WTC11 (cell line): ENCODE measurements at regions not wholly inside any gene's neighbourhood (a gene's known extent, or its start where the extent isn't known, plus 50 kb on each side); places are given as distances from the start of the nearest gene placed in this dataset.
"Not testable (repeated sequence)": the region's sequence is repeated elsewhere in the genome, so short reads cannot be mapped to it uniquely, and the experiment has no call there.

Experiments
- ATAC-seq: fragments of 200-7000 bp; cut with Tn5 transposase; 2 replicates; pipeline ENCODE4 v1.10.0; 2021; ENCODE audit warnings: mild to moderate bottlenecking, moderate library complexity
- CTCF ChIA-PET: fragments of 300-600 bp; sonication (Branson Sonifier 250); formaldehyde crosslinking; loops from one replicate; lab custom pipeline; 2021; ENCODE audit warnings: antibody characterized with exemption; lab: Charles Lee
- POLR2A ChIA-PET: fragments of 350-600 bp; sonication (Branson Sonifier 250); formaldehyde crosslinking; loops from one replicate; lab custom pipeline; 2021; ENCODE audit warnings: antibody characterized with exemption; lab: Charles Lee
- DNase-seq: peaks from one replicate; pipeline ENCODE4 v3.0.0; 2021; ENCODE audit warnings: low spot score
- H3K27ac Mint-ChIP-seq: 2 replicates; pipeline ENCODE4 v1.8.0; 2021; ENCODE audit warnings: mixed read lengths
- H3K27me3 Mint-ChIP-seq: 2 replicates; pipeline ENCODE4 v1.8.0; 2021; ENCODE audit warnings: low read depth, mild to moderate bottlenecking, moderate library complexity, mixed read lengths
- H3K36me3 Mint-ChIP-seq: 2 replicates; pipeline ENCODE4 v1.8.0; 2021; ENCODE audit warnings: mixed read lengths
- H3K4me1 Mint-ChIP-seq: 2 replicates; pipeline ENCODE4 v1.8.0; 2022; ENCODE audit warnings: mixed read lengths
- H3K4me3 Mint-ChIP-seq: 2 replicates; pipeline ENCODE4 v1.8.0; 2021; ENCODE audit warnings: mild to moderate bottlenecking, moderate library complexity, mixed read lengths
- H3K9me3 Mint-ChIP-seq: 2 replicates; pipeline ENCODE4 v1.8.0; 2021; ENCODE audit warnings: mixed read lengths
- CBFB ChIP-seq: sonication (generic); formaldehyde crosslinking; IDR thresholded peaks from 2 replicates; pipeline ENCODE4 v1.8.1; 2022; ENCODE audit warnings: mild to moderate bottlenecking, low read depth, missing genetic modification reagents
- CREM ChIP-seq: sonication (generic); formaldehyde crosslinking; IDR thresholded peaks from 2 replicates; pipeline ENCODE4 v1.8.1; 2022; ENCODE audit warnings: mild to moderate bottlenecking, missing genetic modification reagents, moderate library complexity
- EMX1 ChIP-seq: fragments of 250-450 bp; sonication (Bioruptor Pico); IDR thresholded peaks from 2 replicates; pipeline ENCODE4 v1.8.0; 2021; ENCODE audit warnings: mild to moderate bottlenecking
- ETV6 ChIP-seq: sonication (generic); formaldehyde crosslinking; IDR thresholded peaks from 2 replicates; pipeline ENCODE4 v1.8.1; 2022; ENCODE audit warnings: mild to moderate bottlenecking, missing genetic modification reagents
- FOXP1 ChIP-seq: sonication (generic); formaldehyde crosslinking; IDR thresholded peaks from 2 replicates; pipeline ENCODE4 v1.8.0; 2022; ENCODE audit warnings: missing genetic modification reagents, mild to moderate bottlenecking, moderate library complexity, borderline replicate concordance
- FOXP4 ChIP-seq: sonication (generic); formaldehyde crosslinking; IDR thresholded peaks from 2 replicates; pipeline ENCODE4 v1.8.0; 2022; ENCODE audit warnings: mild to moderate bottlenecking, missing genetic modification reagents
- MLX ChIP-seq: sonication (generic); formaldehyde crosslinking; IDR thresholded peaks from 2 replicates; pipeline ENCODE4 v1.8.1; 2023; ENCODE audit warnings: mild to moderate bottlenecking, missing genetic modification reagents, moderate library complexity
- NFATC4 ChIP-seq: fragments of 250-450 bp; sonication (Bioruptor Pico); IDR thresholded peaks from 2 replicates; pipeline ENCODE4 v1.9.0; 2021; ENCODE audit warnings: mild to moderate bottlenecking
- NFE2L1 ChIP-seq: sonication (generic); formaldehyde crosslinking; IDR thresholded peaks from 2 replicates; pipeline ENCODE4 v1.8.1; 2023; ENCODE audit warnings: missing genetic modification reagents
- ZNF219 ChIP-seq: sonication (generic); formaldehyde crosslinking; IDR thresholded peaks from 2 replicates; pipeline ENCODE4 v1.8.0; 2023; ENCODE audit warnings: missing genetic modification reagents, mild to moderate bottlenecking, borderline replicate concordance
- ZNF671 ChIP-seq: fragments of 250-450 bp; sonication (Bioruptor Pico); IDR thresholded peaks from 2 replicates; pipeline ENCODE4 v1.8.0; 2021; ENCODE audit warnings: mild to moderate bottlenecking
- TF ChIP-seq, protein P1 (sequence below): sonication (generic); formaldehyde crosslinking; IDR thresholded peaks from 2 replicates; pipeline ENCODE4 v1.8.0; 2022; ENCODE audit warnings: missing genetic modification reagents
- TF ChIP-seq, protein P2 (sequence below): sonication (generic); formaldehyde crosslinking; IDR thresholded peaks from 2 replicates; pipeline ENCODE4 v1.8.1; 2023; ENCODE audit warnings: mild to moderate bottlenecking, missing genetic modification reagents, borderline replicate concordance
- TF ChIP-seq, protein P3 (sequence below): sonication (generic); formaldehyde crosslinking; IDR thresholded peaks from 2 replicates; pipeline ENCODE4 v1.8.1; 2022; ENCODE audit warnings: low read depth, missing genetic modification reagents, borderline replicate concordance
- TF ChIP-seq, protein P4 (sequence below): sonication (generic); formaldehyde crosslinking; IDR thresholded peaks from 2 replicates; pipeline ENCODE4 v1.8.1; 2022; ENCODE audit warnings: mild to moderate bottlenecking, moderate library complexity, missing genetic modification reagents

DNA sequence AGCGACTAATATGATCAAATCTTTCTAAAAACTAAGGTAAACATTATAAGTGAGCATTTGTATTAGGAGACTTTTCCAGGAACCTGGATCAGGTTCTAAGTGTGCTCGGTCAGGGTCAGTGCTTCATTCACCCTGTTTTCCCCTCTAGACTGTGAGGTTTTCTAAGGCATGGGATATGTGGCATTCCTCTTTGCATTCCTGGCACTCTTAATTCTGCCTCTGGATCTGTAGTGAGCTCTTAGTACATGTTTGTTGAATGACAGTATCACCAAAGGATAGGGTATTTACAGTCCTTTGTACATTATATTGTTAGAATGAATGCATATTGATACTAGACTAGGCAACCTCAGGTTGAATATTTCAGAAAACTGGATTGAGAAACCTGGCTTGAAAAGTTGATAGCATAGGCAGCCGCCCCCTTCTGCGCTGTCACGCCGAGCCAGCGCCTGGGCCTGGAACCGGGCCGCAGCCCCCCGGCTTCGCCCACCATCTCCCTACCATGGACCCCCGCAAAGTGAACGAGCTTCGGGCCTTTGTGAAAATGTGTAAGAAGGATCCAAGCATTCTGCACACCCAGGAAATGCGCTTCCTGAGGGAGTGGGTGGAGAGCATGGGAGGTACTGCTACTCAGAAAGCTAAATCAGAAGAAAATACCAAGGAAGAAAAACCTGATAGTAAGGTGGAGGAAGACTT is 156.5 kb downstream of the KCNRG start:
- no peaks in the 10 kb centered on the region for H3K9me3 Mint-ChIP-seq
- ChIA-PET POLR2A (no interaction called here), CTCF (no interaction called here)
- no peaks in the 10 kb centered on the region for H3K36me3 Mint-ChIP-seq
- TF ChIP-seq, protein P1, sequence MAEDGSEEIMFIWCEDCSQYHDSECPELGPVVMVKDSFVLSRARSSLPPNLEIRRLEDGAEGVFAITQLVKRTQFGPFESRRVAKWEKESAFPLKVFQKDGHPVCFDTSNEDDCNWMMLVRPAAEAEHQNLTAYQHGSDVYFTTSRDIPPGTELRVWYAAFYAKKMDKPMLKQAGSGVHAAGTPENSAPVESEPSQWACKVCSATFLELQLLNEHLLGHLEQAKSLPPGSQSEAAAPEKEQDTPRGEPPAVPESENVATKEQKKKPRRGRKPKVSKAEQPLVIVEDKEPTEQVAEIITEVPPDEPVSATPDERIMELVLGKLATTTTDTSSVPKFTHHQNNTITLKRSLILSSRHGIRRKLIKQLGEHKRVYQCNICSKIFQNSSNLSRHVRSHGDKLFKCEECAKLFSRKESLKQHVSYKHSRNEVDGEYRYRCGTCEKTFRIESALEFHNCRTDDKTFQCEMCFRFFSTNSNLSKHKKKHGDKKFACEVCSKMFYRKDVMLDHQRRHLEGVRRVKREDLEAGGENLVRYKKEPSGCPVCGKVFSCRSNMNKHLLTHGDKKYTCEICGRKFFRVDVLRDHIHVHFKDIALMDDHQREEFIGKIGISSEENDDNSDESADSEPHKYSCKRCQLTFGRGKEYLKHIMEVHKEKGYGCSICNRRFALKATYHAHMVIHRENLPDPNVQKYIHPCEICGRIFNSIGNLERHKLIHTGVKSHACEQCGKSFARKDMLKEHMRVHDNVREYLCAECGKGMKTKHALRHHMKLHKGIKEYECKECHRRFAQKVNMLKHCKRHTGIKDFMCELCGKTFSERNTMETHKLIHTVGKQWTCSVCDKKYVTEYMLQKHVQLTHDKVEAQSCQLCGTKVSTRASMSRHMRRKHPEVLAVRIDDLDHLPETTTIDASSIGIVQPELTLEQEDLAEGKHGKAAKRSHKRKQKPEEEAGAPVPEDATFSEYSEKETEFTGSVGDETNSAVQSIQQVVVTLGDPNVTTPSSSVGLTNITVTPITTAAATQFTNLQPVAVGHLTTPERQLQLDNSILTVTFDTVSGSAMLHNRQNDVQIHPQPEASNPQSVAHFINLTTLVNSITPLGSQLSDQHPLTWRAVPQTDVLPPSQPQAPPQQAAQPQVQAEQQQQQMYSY (CRISPR knock-in tag) = no peak
- TF ChIP-seq CREM (CRISPR knock-in tag) (no peak), ZNF219 (CRISPR knock-in tag) (no peak), ZNF671 (no peak), FOXP1 (CRISPR knock-in tag) (no peak), CBFB (CRISPR knock-in tag) (no peak), MLX (CRISPR knock-in tag) (no peak), NFE2L1 (CRISPR knock-in tag) (no peak), EMX1 (CRISPR knock-in tag) (no peak), ETV6 (CRISPR knock-in tag) (no peak), NFATC4 (no peak), FOXP4 (CRISPR knock-in tag) (no peak)
- TF ChIP-seq, protein P2, sequence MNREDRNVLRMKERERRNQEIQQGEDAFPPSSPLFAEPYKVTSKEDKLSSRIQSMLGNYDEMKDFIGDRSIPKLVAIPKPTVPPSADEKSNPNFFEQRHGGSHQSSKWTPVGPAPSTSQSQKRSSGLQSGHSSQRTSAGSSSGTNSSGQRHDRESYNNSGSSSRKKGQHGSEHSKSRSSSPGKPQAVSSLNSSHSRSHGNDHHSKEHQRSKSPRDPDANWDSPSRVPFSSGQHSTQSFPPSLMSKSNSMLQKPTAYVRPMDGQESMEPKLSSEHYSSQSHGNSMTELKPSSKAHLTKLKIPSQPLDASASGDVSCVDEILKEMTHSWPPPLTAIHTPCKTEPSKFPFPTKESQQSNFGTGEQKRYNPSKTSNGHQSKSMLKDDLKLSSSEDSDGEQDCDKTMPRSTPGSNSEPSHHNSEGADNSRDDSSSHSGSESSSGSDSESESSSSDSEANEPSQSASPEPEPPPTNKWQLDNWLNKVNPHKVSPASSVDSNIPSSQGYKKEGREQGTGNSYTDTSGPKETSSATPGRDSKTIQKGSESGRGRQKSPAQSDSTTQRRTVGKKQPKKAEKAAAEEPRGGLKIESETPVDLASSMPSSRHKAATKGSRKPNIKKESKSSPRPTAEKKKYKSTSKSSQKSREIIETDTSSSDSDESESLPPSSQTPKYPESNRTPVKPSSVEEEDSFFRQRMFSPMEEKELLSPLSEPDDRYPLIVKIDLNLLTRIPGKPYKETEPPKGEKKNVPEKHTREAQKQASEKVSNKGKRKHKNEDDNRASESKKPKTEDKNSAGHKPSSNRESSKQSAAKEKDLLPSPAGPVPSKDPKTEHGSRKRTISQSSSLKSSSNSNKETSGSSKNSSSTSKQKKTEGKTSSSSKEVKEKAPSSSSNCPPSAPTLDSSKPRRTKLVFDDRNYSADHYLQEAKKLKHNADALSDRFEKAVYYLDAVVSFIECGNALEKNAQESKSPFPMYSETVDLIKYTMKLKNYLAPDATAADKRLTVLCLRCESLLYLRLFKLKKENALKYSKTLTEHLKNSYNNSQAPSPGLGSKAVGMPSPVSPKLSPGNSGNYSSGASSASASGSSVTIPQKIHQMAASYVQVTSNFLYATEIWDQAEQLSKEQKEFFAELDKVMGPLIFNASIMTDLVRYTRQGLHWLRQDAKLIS (CRISPR knock-in tag) = no peak
- TF ChIP-seq, protein P3, sequence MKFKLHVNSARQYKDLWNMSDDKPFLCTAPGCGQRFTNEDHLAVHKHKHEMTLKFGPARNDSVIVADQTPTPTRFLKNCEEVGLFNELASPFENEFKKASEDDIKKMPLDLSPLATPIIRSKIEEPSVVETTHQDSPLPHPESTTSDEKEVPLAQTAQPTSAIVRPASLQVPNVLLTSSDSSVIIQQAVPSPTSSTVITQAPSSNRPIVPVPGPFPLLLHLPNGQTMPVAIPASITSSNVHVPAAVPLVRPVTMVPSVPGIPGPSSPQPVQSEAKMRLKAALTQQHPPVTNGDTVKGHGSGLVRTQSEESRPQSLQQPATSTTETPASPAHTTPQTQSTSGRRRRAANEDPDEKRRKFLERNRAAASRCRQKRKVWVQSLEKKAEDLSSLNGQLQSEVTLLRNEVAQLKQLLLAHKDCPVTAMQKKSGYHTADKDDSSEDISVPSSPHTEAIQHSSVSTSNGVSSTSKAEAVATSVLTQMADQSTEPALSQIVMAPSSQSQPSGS (CRISPR knock-in tag) = no peak
- TF ChIP-seq, protein P4, sequence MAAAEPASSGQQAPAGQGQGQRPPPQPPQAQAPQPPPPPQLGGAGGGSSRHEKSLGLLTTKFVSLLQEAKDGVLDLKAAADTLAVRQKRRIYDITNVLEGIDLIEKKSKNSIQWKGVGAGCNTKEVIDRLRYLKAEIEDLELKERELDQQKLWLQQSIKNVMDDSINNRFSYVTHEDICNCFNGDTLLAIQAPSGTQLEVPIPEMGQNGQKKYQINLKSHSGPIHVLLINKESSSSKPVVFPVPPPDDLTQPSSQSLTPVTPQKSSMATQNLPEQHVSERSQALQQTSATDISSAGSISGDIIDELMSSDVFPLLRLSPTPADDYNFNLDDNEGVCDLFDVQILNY (CRISPR knock-in tag) = no peak
- no peaks in the 10 kb centered on the region; the same call in 1 of the 2 replicates for H3K27me3 Mint-ChIP-seq
- no peak for DNase-seq
- no peak overlapping the region for H3K27ac Mint-ChIP-seq
- peak; percentile 43; the same call in 1 of the 2 replicates for ATAC-seq
- H3K4me3 Mint-ChIP-seq = no peak overlapping the region
- H3K4me1 Mint-ChIP-seq = peaks cover 5% of the 10 kb centered on the region

GRCh38 chr13:50173045-50173444 is 157.8 kb downstream of the KCNRG start:
- H3K27ac Mint-ChIP-seq, DNase-seq, H3K36me3 Mint-ChIP-seq, H3K9me3 Mint-ChIP-seq, POLR2A ChIA-PET, H3K27me3 Mint-ChIP-seq, H3K4me3 Mint-ChIP-seq, H3K4me1 Mint-ChIP-seq, CTCF ChIA-PET, ATAC-seq: not testable (repeated sequence)
